Lower leg skin (tissue), 4 donors: ENCODE measurements at regions not wholly inside any gene's neighbourhood (a gene's known extent, or its start where the extent isn't known, plus 50 kb on each side); places are given as distances from the start of the nearest gene placed in this dataset.

Experiments
- DNase-seq, 2 donors: peaks; one replicate each; pipeline ENCODE4 v3.0.0-alpha.2; 2019; ENCODE audit warnings: low spot score in 2 of 2
- H3K4me3 ChIP-seq: fragments of 200-600 bp; sonication (generic); 2 replicates; pipeline ENCODE4 v1.5.1; 2017; ENCODE audit warnings: mild to moderate bottlenecking, low read depth; ENCODE audit not compliant: poor library complexity, severe bottlenecking
- CTCF ChIP-seq, 3 donors: fragments of 450-650 bp; IDR thresholded peaks; one replicate each; pipeline ENCODE4 v1.5.1; 2016; ENCODE audit warnings: antibody characterized with exemption in 3 of 3, mild to moderate bottlenecking in 3 of 3, moderate library complexity in 2 of 3
- POLR2A ChIP-seq, 2 donors: fragments of 450-650 bp; IDR thresholded peaks; one replicate each; pipeline ENCODE4 v1.6.1; 2016 to 2017; ENCODE audit warnings: antibody characterized with exemption in 2 of 2, mild to moderate bottlenecking in 1 of 2, moderate library complexity in 1 of 2
- WGBS, 2 donors: methylation state at CpG; one replicate each; pipeline ENCODE4 v1.1.5; 2018; 5-methylcytosine and 5-hydroxymethylcytosine counted together
- intact Hi-C: fragments of 100-400 bp; cut with DNase I; formaldehyde crosslinking; loops from one replicate; pipeline ENCODE4 v1.15.0; 2023; ENCODE audit warnings: low total_unique reads

- no peak for DNase-seq
- TF ChIP-seq CTCF (IDR thresholded peaks at IDR 0.05) (no peak), POLR2A (IDR thresholded peaks at IDR 0.05) (no peak)
- 44 to 49% methylated on average over 5 of the region's 5 CpGs for WGBS, 2 donors
- intact Hi-C loops = loop anchor here (10.0 kb wide), 1 partner anchor 328 kb away; no protein-coding TSS in a partner anchor
- H3K4me3 ChIP-seq = no peak overlapping the region
These were observed 201.1 kb upstream of the RREB1 start for GRCh38 chr6:6906570-6907213.

GRCh38 chr6:6907286-6907685 is 200.5 kb upstream of the RREB1 start:
- no peak for DNase-seq
- WGBS, 2 donors = 54 to 77% methylated on average over 4 of the region's 4 CpGs
- no peak overlapping the region for H3K4me3 ChIP-seq
- no peak for TF ChIP-seq POLR2A (IDR thresholded peaks at IDR 0.05)
- no peak for TF ChIP-seq CTCF (IDR thresholded peaks at IDR 0.05)
- intact Hi-C loops = loop anchor here (10.0 kb wide), 1 partner anchor 328 kb away; no protein-coding TSS in a partner anchor

- no peak overlapping the region for H3K4me3 ChIP-seq
- intact Hi-C loops = loop anchor here (10.0 kb wide), 1 partner anchor 327 kb away; no protein-coding TSS in a partner anchor
- 75 to 88% methylated on average over 1 of the region's 1 CpG for WGBS, 2 donors
- no peak for DNase-seq
- TF ChIP-seq CTCF (IDR thresholded peaks at IDR 0.05) (no peak), POLR2A (IDR thresholded peaks at IDR 0.05) (no peak)
These were observed 199.6 kb upstream of the RREB1 start for GRCh38 chr6:6908121-6908520.

- TF ChIP-seq POLR2A (IDR thresholded peaks at IDR 0.05) = no peak
- no peak for TF ChIP-seq CTCF (IDR thresholded peaks at IDR 0.05)
- DNase-seq = no peak
- no peak overlapping the region for H3K4me3 ChIP-seq
- 76% methylated on average over 9 of the region's 9 CpGs for WGBS, 2 donors
- intact Hi-C loops = loop anchor here (10.0 kb wide), 1 partner anchor 326 kb away; no protein-coding TSS in a partner anchor
These were observed 198.7 kb upstream of the RREB1 start for GRCh38 chr6:6909111-6909510.

- intact Hi-C loops = no loop called here
- DNase-seq = no peak
- WGBS, 2 donors = 82 to 89% methylated on average over 6 of the region's 6 CpGs
- no peak for TF ChIP-seq POLR2A (IDR thresholded peaks at IDR 0.05)
- no peak for TF ChIP-seq CTCF (IDR thresholded peaks at IDR 0.05)
- no peak overlapping the region for H3K4me3 ChIP-seq
These were observed 196.9 kb upstream of the RREB1 start for GRCh38 chr6:6910734-6911295.
